ENCODE measurements at regions not wholly inside any gene's neighbourhood (a gene's known extent, or its start where the extent isn't known, plus 50 kb on each side); places are given as distances from the start of the nearest gene placed in this dataset.

- no peak overlapping the region for H3K4me3 ChIP-seq (ENCODE audit: low read depth, low read length)
- H3K9me3 ChIP-seq (ENCODE audit: severe bottlenecking), result peaks cover 7% of the 10 kb centered on the region
- DNase-seq, result no peak
- H3K36me3 ChIP-seq, result no peaks in the 10 kb centered on the region
- TF ChIP-seq CTCF (IDR thresholded peaks at IDR 0.05; ENCODE audit: low read depth, low read length), result no peak
- H3K27me3 ChIP-seq (ENCODE audit: insufficient read depth, low read depth, severe bottlenecking), result peaks cover 87% of the 10 kb centered on the region
- H3K27ac ChIP-seq, result no peak overlapping the region
These were observed 68.8 kb upstream of the BCL9 start for GRCh38 chr1:147472489-147472888.

- Histone ChIP-seq H3K4me3 (ENCODE audit: low read depth, low read length) (no peak overlapping the region), H3K36me3 (no peaks in the 10 kb centered on the region), H3K27me3 (ENCODE audit: insufficient read depth, low read depth, severe bottlenecking) (peaks cover 87% of the 10 kb centered on the region), H3K9me3 (ENCODE audit: severe bottlenecking) (peaks cover 10% of the 10 kb centered on the region), H3K27ac (no peak overlapping the region)
- TF ChIP-seq CTCF (IDR thresholded peaks at IDR 0.05; ENCODE audit: low read depth, low read length), result no peak
- no peak for DNase-seq
These were observed 68.2 kb upstream of the BCL9 start for GRCh38 chr1:147472966-147473732.

- Histone ChIP-seq H3K36me3 (no peaks in the 10 kb centered on the region), H3K27me3 (ENCODE audit: insufficient read depth, low read depth, severe bottlenecking) (peaks cover 85% of the 10 kb centered on the region), H3K27ac (no peak overlapping the region), H3K4me3 (ENCODE audit: low read depth, low read length) (no peak overlapping the region), H3K9me3 (ENCODE audit: severe bottlenecking) (peaks cover 13% of the 10 kb centered on the region)
- no peak for DNase-seq
- TF ChIP-seq CTCF (IDR thresholded peaks at IDR 0.05; ENCODE audit: low read depth, low read length), result no peak
These were observed 67.6 kb upstream of the BCL9 start for GRCh38 chr1:147473733-147474049.

- no peak overlapping the region for H3K27ac ChIP-seq
- no peaks in the 10 kb centered on the region for H3K36me3 ChIP-seq
- peaks cover 18% of the 10 kb centered on the region for H3K9me3 ChIP-seq (ENCODE audit: severe bottlenecking)
- H3K27me3 ChIP-seq (ENCODE audit: insufficient read depth, low read depth, severe bottlenecking), result peaks cover 87% of the 10 kb centered on the region
- DNase-seq, result no peak
- no peak overlapping the region for H3K4me3 ChIP-seq (ENCODE audit: low read depth, low read length)
- TF ChIP-seq CTCF (IDR thresholded peaks at IDR 0.05; ENCODE audit: low read depth, low read length), result no peak
These were observed 65.8 kb upstream of the BCL9 start for GRCh38 chr1:147475488-147475887.

- H3K27ac ChIP-seq, result no peak overlapping the region
- no peak for DNase-seq
These were observed 62.8 kb upstream of the BCL9 start for GRCh38 chr1:147478521-147478920.

More at GRCh38 chr1:147478521-147478920, 62.8 kb upstream of the BCL9 start:
- peaks cover 86% of the 10 kb centered on the region for H3K27me3 ChIP-seq (ENCODE audit: insufficient read depth, low read depth, severe bottlenecking)
- TF ChIP-seq CTCF (IDR thresholded peaks at IDR 0.05; ENCODE audit: low read depth, low read length), result no peak
- H3K4me3 ChIP-seq (ENCODE audit: low read depth, low read length), result no peak overlapping the region
- no peaks in the 10 kb centered on the region for H3K36me3 ChIP-seq
- peaks cover 18% of the 10 kb centered on the region for H3K9me3 ChIP-seq (ENCODE audit: severe bottlenecking)

Data from WERI-Rb-1 (cell line).